IMR-90 (cell line): ENCODE measurements at regions not wholly inside any gene's neighbourhood (a gene's known extent, or its start where the extent isn't known, plus 50 kb on each side); places are given as distances from the start of the nearest gene placed in this dataset.

ENCODE experiments used
- ATAC-seq: fragments of 200-7000 bp; cut with Tn5 transposase; 2 replicates; pipeline ENCODE4 v1.9.1; 2020; ENCODE audit warnings: low read depth, mild to moderate bottlenecking, moderate library complexity
- BruUV-seq: library from RNA; stranded (reverse); fragments of 400-500 nt; replicated peaks from 2 replicates; lab custom pipeline; 2021; lab: Mats Ljungman, UMichigan
- CTCF ChIA-PET: fragments of 300-600 bp; formaldehyde crosslinking; extraction: SDS; loops from one replicate; lab custom pipeline; 2021; ENCODE audit warnings: antibody characterized with exemption; lab: Yijun Ruan, JAX
- POLR2A ChIA-PET: fragments of 300-600 bp; sonication (Branson Sonifier 250); formaldehyde crosslinking; loops from one replicate; lab custom pipeline; 2022; ENCODE audit warnings: antibody characterized with exemption; ENCODE audit not compliant: unreplicated experiment; lab: Charles Lee
- DNase-seq: peaks from one replicate; pipeline ENCODE4 v3.0.0; 2013
- H2AFZ ChIP-seq: replicated peaks from 2 replicates; pipeline ENCODE3; 2013; ENCODE audit warnings: low read length, mild to moderate bottlenecking; ENCODE audit not compliant: poor library complexity
- H2AK5ac ChIP-seq: 2 replicates; pipeline ENCODE4 v1.6.1; 2013; ENCODE audit warnings: low read depth, low read length, inconsistent platforms
- H2AK9ac ChIP-seq: replicated peaks from 2 replicates; pipeline ENCODE3; 2013; ENCODE audit warnings: mild to moderate bottlenecking, low read depth, low read length, moderate library complexity; ENCODE audit not compliant: poor library complexity
- H2BK120ac ChIP-seq: 2 replicates; pipeline ENCODE4 v1.6.1; 2013; ENCODE audit warnings: low read depth, low read length, inconsistent platforms
- H2BK15ac ChIP-seq: 3 replicates; pipeline ENCODE4 v1.6.1; 2013; ENCODE audit warnings: low read depth, low read length, inconsistent platforms
- H2BK20ac ChIP-seq: 2 replicates; pipeline ENCODE4 v1.6.1; 2013; ENCODE audit warnings: low read depth, mild to moderate bottlenecking, inconsistent platforms, low read length, moderate library complexity
- H2BK5ac ChIP-seq: 2 replicates; pipeline ENCODE4 v1.6.1; 2013; ENCODE audit warnings: mild to moderate bottlenecking, low read depth, low read length, inconsistent platforms; ENCODE audit not compliant: poor library complexity, severe bottlenecking
- H3K14ac ChIP-seq: replicated peaks from 2 replicates; pipeline ENCODE4 v1.6.1; 2013; ENCODE audit warnings: low read depth, low read length, inconsistent platforms
- H3K18ac ChIP-seq: 2 replicates; pipeline ENCODE4 v1.6.1; 2013; ENCODE audit warnings: low read depth, low read length, control low read depth
- H3K23ac ChIP-seq: 2 replicates; pipeline ENCODE4 v1.6.1; 2013; ENCODE audit warnings: low read depth, low read length, inconsistent platforms
- H3K27ac ChIP-seq: 2 replicates; pipeline ENCODE4 v1.5.1; 2013; ENCODE audit warnings: mild to moderate bottlenecking, control low read depth, low read length; ENCODE audit not compliant: insufficient read depth
- H3K27me3 ChIP-seq: 2 replicates; pipeline ENCODE4 v1.6.1; 2013; ENCODE audit warnings: low read length; ENCODE audit not compliant: control insufficient read depth, insufficient read depth
- H3K36me3 ChIP-seq: 2 replicates; pipeline ENCODE4 v1.6.1; 2013; ENCODE audit warnings: low read length, mixed read lengths; ENCODE audit not compliant: control insufficient read depth, insufficient read depth
- H3K4ac ChIP-seq: 2 replicates; pipeline ENCODE4 v1.6.1; 2013; ENCODE audit warnings: low read depth, low read length, inconsistent platforms
- H3K4me1 ChIP-seq: 2 replicates; pipeline ENCODE4 v1.6.1; 2013; ENCODE audit warnings: low read length, mixed read lengths; ENCODE audit not compliant: control insufficient read depth, insufficient read depth
- H3K4me2 ChIP-seq: 2 replicates; pipeline ENCODE4 v1.6.1; 2013; ENCODE audit warnings: low read depth, mild to moderate bottlenecking, control low read depth, low read length, moderate library complexity
- H3K4me3 ChIP-seq: 2 replicates; pipeline ENCODE4 v1.5.1; 2013; ENCODE audit warnings: low read depth, mild to moderate bottlenecking, control low read depth, low read length, moderate library complexity; ENCODE audit not compliant: insufficient read depth
- H3K56ac ChIP-seq: 2 replicates; pipeline ENCODE4 v1.6.1; 2013; ENCODE audit warnings: low read length, inconsistent platforms; ENCODE audit not compliant: insufficient read depth; ENCODE audit errors: extremely low read depth
- H3K79me1 ChIP-seq, 2 experiments: 2 replicates each; pipeline ENCODE4 v1.6.1; 2013; ENCODE audit warnings: low read length in 2 of 2, inconsistent platforms in 1 of 2, low read depth in 1 of 2
- H3K9ac ChIP-seq: 2 replicates; pipeline ENCODE4 v1.6.1; 2013; ENCODE audit warnings: low read depth, low read length, control low read depth
- H3K9me1 ChIP-seq: 2 replicates; pipeline ENCODE4 v1.6.1; 2013; ENCODE audit warnings: low read length, inconsistent platforms; ENCODE audit not compliant: insufficient read depth
- H3K9me3 ChIP-seq: 2 replicates; pipeline ENCODE4 v1.6.1; 2013; ENCODE audit warnings: low read length; ENCODE audit not compliant: control insufficient read depth, insufficient read depth
- H4K20me1 ChIP-seq: 2 replicates; pipeline ENCODE4 v1.6.1; 2013; ENCODE audit warnings: low read length, inconsistent platforms; ENCODE audit not compliant: insufficient read depth
- H4K5ac ChIP-seq: 2 replicates; pipeline ENCODE4 v1.6.1; 2013; ENCODE audit warnings: mild to moderate bottlenecking, low read depth, low read length, control low read depth
- H4K8ac ChIP-seq, 2 experiments: 2 replicates each; pipeline ENCODE4 v1.6.1; 2013; ENCODE audit warnings: low read depth in 2 of 2, low read length in 2 of 2, control low read depth in 1 of 2, inconsistent platforms in 1 of 2
- H4K91ac ChIP-seq: 2 replicates; pipeline ENCODE4 v1.6.1; 2013; ENCODE audit warnings: low read depth, low read length, inconsistent platforms; ENCODE audit not compliant: insufficient read depth
- BHLHE40 ChIP-seq: fragments of 150-350 bp; IDR thresholded peaks from 2 replicates; pipeline ENCODE4 v1.6.1; 2016; ENCODE audit warnings: mild to moderate bottlenecking, low read depth, low read length
- CEBPB ChIP-seq: IDR thresholded peaks from 2 replicates; pipeline ENCODE4 v1.6.1; 2012; ENCODE audit warnings: low read depth, low read length, improper control_type of control experiment
- CHD1 ChIP-seq: IDR thresholded peaks from 2 replicates; pipeline ENCODE4 v1.6.1; 2012; ENCODE audit warnings: low read depth, low read length, improper control_type of control experiment
- FOS ChIP-seq: fragments of 150-350 bp; IDR thresholded peaks from 2 replicates; pipeline ENCODE4 v1.6.1; 2016; ENCODE audit warnings: low read depth, low read length
- MAFK ChIP-seq: IDR thresholded peaks from 2 replicates; pipeline ENCODE4 v1.6.1; 2012; ENCODE audit warnings: low read depth, low read length, improper control_type of control experiment
- MAZ ChIP-seq: IDR thresholded peaks from 2 replicates; pipeline ENCODE4 v1.6.1; 2012; ENCODE audit warnings: low read depth, mild to moderate bottlenecking, low read length, improper control_type of control experiment, moderate library complexity, borderline replicate concordance
- MXI1 ChIP-seq: IDR thresholded peaks from 2 replicates; pipeline ENCODE4 v1.6.1; 2012; ENCODE audit warnings: low read depth, mild to moderate bottlenecking, low read length, moderate library complexity, borderline replicate concordance
- RCOR1 ChIP-seq: IDR thresholded peaks from 2 replicates; pipeline ENCODE4 v1.6.1; 2012; ENCODE audit warnings: mild to moderate bottlenecking, low read length, improper control_type of control experiment; ENCODE audit not compliant: insufficient replicate concordance
- WGBS, 2 experiments: methylation state at CpG; one replicate each; pipeline versions ENCODE4 v1.1.5 to v1.1.7; 2013; ENCODE audit warnings: missing lambda C conversion rate in 2 of 2; ENCODE audit not compliant: insufficient read length in 1 of 2; ENCODE audit errors: extremely low coverage in 2 of 2; 5-methylcytosine and 5-hydroxymethylcytosine counted together
- dilution Hi-C: fragments of 300-500 bp; cut with HindIII; formaldehyde crosslinking; loops from one replicate; pipeline ENCODE4 v1.14.3; 2018; ENCODE audit warnings: low sequenced_read_pairs; ENCODE audit not compliant: unreplicated experiment
- in situ Hi-C: fragments of 300-500 bp; cut with MboI; formaldehyde crosslinking; loops from 3 replicates; pipeline ENCODE4 v1.14.3; 2019; ENCODE audit warnings: low sequenced_read_pairs, inconsistent platforms, mixed read lengths
- intact Hi-C: fragments of 100-400 bp; cut with micrococcal nuclease; formaldehyde crosslinking; loops from 2 replicates; pipeline ENCODE4 v1.10.0; 2022

DNA sequence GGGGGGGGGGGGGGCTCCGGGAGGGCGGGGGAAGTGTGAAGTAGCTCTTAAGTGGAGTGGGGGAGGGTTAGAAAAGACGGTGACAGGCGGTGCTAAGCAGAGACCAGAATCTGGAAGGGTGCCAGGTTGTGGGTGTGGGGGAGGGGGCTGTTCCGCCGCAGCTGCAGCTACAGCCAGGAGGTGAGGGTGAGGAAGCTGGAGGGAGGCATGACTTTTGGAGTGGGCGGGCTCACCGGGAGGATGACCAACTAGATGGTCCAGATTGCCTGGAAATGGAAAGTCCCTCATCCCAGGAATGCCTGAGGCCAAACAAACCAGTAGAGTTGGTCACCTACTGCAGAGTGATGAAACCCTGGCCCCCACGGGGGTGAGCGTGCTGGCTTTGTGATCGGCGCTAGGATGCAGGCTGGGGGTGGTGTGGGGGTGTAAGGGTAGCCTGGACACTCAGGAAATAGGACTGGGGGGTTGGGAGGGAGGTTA is 158.1 kb upstream of the SHB start:
- TF ChIP-seq RCOR1 (no peak), FOS (0 out of 2 replicates have a peak, but pooled peaks have one; percentile 18), MAZ (peak; percentile 85), CHD1 (no peak), MAFK (no peak), CEBPB (peak; percentile 94), BHLHE40 (peak; percentile 35; the same call in 1 of the 2 replicates), MXI1 (0 out of 2 replicates have a peak, but pooled peaks have one; percentile 39)
- Histone ChIP-seq H3K56ac (no peak overlapping the region), H2AK5ac (no peak overlapping the region), H4K5ac (no peak overlapping the region), H2BK20ac (no peak overlapping the region), H3K4me3 (no peak overlapping the region), H3K9ac (no peak overlapping the region), H3K27ac (no peak overlapping the region), H3K4me2 (peak overlapping the region; percentile 6; the same call in 1 of the 2 replicates), H3K14ac (no peak overlapping the region), H4K20me1 (no peaks in the 10 kb centered on the region), H3K27me3 (peaks cover 42% of the 10 kb centered on the region), H2AFZ (peak overlapping the region; percentile 12), H4K91ac (no peak overlapping the region), H4K8ac (no peak overlapping the region), H2AK9ac (no peak overlapping the region), H3K9me3 (no peaks in the 10 kb centered on the region), H3K18ac (no peak overlapping the region), H2BK120ac (peak overlapping the region; percentile 11; the same call in 1 of the 2 replicates), H3K4ac (no peak overlapping the region), H2BK15ac (no peak overlapping the region), H3K9me1 (no peaks in the 10 kb centered on the region), H2BK5ac (no peak overlapping the region), H3K23ac (no peak overlapping the region), H3K4me1 (0 out of 2 replicates have a peak, but pooled peaks cover 2% of the 10 kb centered on the region), H3K79me1 (no peaks in the 10 kb centered on the region), H3K36me3 (no peaks in the 10 kb centered on the region)
- POLR2A ChIA-PET, result no interaction called here
- WGBS, 2 experiments, result 6% methylated on average over 2 of the region's 12 CpGs; no CpG with 5 or more reads in 1 of the 2 experiments
- DNase-seq (peak; percentile 93), ATAC-seq (peak; percentile 75)
- no TSS peak for BruUV-seq
- dilution Hi-C loops, result no loop called here
- CTCF ChIA-PET, result interaction anchor here (0.6 kb wide), 1 partner anchor 10 kb away, joined by 3 read pairs; no protein-coding TSS in a partner anchor
- intact Hi-C loops, result no loop called here
- in situ Hi-C loops, result no loop called here
